ENCODE measurements at regions not wholly inside any gene's neighbourhood (a gene's known extent, or its start where the extent isn't known, plus 50 kb on each side); places are given as distances from the start of the nearest gene placed in this dataset.
A peak's percentile ranks its signal among the peaks of the same experiment; 100 is the strongest.

GRCh38 chr20:23139524-23139923 lies 53.4 kb upstream of the CD93 start:
- ATAC-seq (no peak), FAIRE-seq (peak; percentile 13), DNase-seq (ENCODE audit: low read depth, low spot score) (no peak)
- CTCF ChIA-PET: interaction anchor here (0.8 to 1.2 kb wide), 3 partner anchors 14 to 63 kb away, joined by 3 to 5 read pairs (median 3); no protein-coding TSS in a partner anchor
- H3K4me2 ChIP-seq (ENCODE audit: control insufficient read depth, insufficient read depth): no peak overlapping the region
- no peak overlapping the region for H3K4me3 ChIP-seq
- no peaks in the 10 kb centered on the region for H3K79me2 ChIP-seq (ENCODE audit: control insufficient read depth, insufficient read depth, low read length)
- no peaks in the 10 kb centered on the region for H3K36me3 ChIP-seq (ENCODE audit: control insufficient read depth in 2 of 2, insufficient read depth in 2 of 2, low read length in 1 of 2)
- H4K20me1 ChIP-seq (ENCODE audit: control insufficient read depth, insufficient read depth): no peaks in the 10 kb centered on the region
- WGBS (ENCODE audit: insufficient coverage, insufficient replicate concordance, low lambda C conversion rate, missing lambda C conversion rate): 66% methylated on average over 8 of the region's 8 CpGs
- H3K27me3 ChIP-seq (replicated peaks in 1 of 2; ENCODE audit: control insufficient read depth in 2 of 2, insufficient read depth in 2 of 2, low read length in 1 of 2): no peaks in the 10 kb centered on the region
- no peak overlapping the region; the same call in 1 of the 2 replicates for H2AFZ ChIP-seq (ENCODE audit: control insufficient read depth, low read depth, low read length)
- SMC1A ChIA-PET (ENCODE audit: uncharacterized antibody, unreplicated experiment): interaction anchor here (0.8 to 1.9 kb wide), 6 partner anchors 9 to 53 kb away, joined by 3 to 6 read pairs (median 4); partner anchors contain the start of gene CD93
- in situ Hi-C loops (cut with MboI): no loop called here
- RAD21 ChIA-PET (ENCODE audit: unreplicated experiment): interaction anchor here (1.1 kb wide), 1 partner anchor 18 kb away, joined by 3 read pairs; no protein-coding TSS in a partner anchor
- BruUV-seq (replicated peaks): no TSS peak
- H3K9ac ChIP-seq (ENCODE audit: control insufficient read depth, insufficient read depth, low read length): no peak overlapping the region
- no peaks in the 10 kb centered on the region for H3K9me3 ChIP-seq (replicated peaks; ENCODE audit: control insufficient read depth, insufficient read depth, low read length)
- H3K27ac ChIP-seq (ENCODE audit: control insufficient read depth, insufficient read depth): no peak overlapping the region
- TF ChIP-seq TCF3 (IDR thresholded peaks at IDR 0.05; ENCODE audit: borderline replicate concordance, insufficient read depth, low read depth, low read length) (no peak), ZBTB11 (CRISPR knock-in tag; IDR thresholded peaks at IDR 0.05) (no peak), HDAC2 (IDR thresholded peaks at IDR 0.05) (no peak), WRNIP1 (IDR thresholded peaks at IDR 0.05; ENCODE audit: borderline replicate concordance, low read depth, low read length) (no peak), MAX (IDR thresholded peaks at IDR 0.05; ENCODE audit: low read depth, low read length) (no peak), DPF2 (IDR thresholded peaks at IDR 0.05) (no peak), GABPA (IDR thresholded peaks at IDR 0.05; ENCODE audit: low read depth) (no peak), POLR2AphosphoS5 (IDR thresholded peaks at IDR 0.05; ENCODE audit: low read length) (no peak), NR2C1 (IDR thresholded peaks at IDR 0.05) (no peak), RELB (IDR thresholded peaks at IDR 0.05; ENCODE audit: low read depth) (no peak), TCF7 (IDR thresholded peaks at IDR 0.05; ENCODE audit: borderline replicate concordance) (no peak), PML (IDR thresholded peaks at IDR 0.05; ENCODE audit: low read length) (no peak), PRDM15 (CRISPR knock-in tag; IDR thresholded peaks at IDR 0.05) (no peak), IKZF1 (conservative IDR thresholded peaks at IDR 0.05) (no peak), NR2F1 (conservative IDR thresholded peaks at IDR 0.05) (no peak), GATAD2B (conservative IDR thresholded peaks at IDR 0.05; ENCODE audit: low read depth) (no peak), SUPT20H (IDR thresholded peaks at IDR 0.05; ENCODE audit: borderline replicate concordance, control insufficient read depth, low read depth, low read length) (no peak)
- H3K4me1 ChIP-seq (ENCODE audit: control insufficient read depth, insufficient read depth, low read length): peaks cover 20% of the 10 kb centered on the region
- intact Hi-C loops (cut with micrococcal nuclease; ENCODE audit: unreplicated experiment): no loop called here
- POLR2A ChIA-PET: no interaction called here

Data from GM12878 (cell line).